NCI-H774 (cell line): ENCODE measurements at regions not wholly inside any gene's neighbourhood (a gene's known extent, or its start where the extent isn't known, plus 50 kb on each side); places are given as distances from the start of the nearest gene placed in this dataset.
"Not testable (repeated sequence)": the region's sequence is repeated elsewhere in the genome, so short reads cannot be mapped to it uniquely, and the experiment has no call there.

Source experiments
- DNase-seq: peaks from one replicate; lab custom pipeline; 2025; lab: John Stamatoyannopoulos, UW

DNA sequence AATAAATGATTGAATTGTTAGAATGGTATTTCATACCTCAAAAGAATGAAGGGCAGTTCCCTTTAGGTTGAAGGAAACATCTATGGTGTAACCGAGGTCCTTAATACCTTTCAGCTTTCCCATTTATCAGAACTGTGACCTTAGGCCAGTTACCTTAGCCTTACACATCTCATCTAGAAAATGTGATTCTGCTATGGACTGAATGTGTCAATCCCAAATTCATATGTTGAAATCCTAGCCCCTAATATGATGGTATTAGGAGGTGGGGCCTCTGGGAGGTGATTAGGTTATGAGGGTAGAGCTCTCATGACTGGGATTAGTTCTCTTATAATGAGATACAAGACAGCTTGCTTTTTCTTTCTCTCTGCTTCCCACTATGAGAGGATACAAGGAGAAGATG lies 441.9 kb downstream of the PLK2 start:
- DNase-seq = no peak

- no peak for DNase-seq
These were observed 443.0 kb downstream of the PLK2 start for GRCh38 chr5:58016877-58017276.

GRCh38 chr5:58016358-58016757 lies 443.5 kb downstream of the PLK2 start:
- DNase-seq = no peak

DNA sequence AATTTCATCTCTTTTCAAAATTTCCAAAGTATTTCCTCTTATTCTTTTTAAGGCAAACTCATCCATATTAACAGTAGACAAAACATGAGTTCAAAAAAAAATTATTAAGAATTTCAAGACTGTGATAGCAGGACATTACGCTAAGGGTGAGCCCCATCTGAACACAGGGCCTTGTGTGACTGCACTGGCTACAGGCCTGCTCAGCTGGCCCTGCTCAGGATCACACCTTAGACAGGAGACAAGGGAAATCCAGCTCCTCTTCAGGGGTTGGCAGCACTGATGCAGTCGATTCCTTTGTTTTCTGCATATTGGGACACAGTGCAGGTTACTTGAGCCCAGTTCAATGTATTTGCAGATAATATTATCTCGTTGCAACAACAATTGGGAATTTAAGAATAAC lies 444.7 kb downstream of the PLK2 start:
- DNase-seq = no peak

DNA sequence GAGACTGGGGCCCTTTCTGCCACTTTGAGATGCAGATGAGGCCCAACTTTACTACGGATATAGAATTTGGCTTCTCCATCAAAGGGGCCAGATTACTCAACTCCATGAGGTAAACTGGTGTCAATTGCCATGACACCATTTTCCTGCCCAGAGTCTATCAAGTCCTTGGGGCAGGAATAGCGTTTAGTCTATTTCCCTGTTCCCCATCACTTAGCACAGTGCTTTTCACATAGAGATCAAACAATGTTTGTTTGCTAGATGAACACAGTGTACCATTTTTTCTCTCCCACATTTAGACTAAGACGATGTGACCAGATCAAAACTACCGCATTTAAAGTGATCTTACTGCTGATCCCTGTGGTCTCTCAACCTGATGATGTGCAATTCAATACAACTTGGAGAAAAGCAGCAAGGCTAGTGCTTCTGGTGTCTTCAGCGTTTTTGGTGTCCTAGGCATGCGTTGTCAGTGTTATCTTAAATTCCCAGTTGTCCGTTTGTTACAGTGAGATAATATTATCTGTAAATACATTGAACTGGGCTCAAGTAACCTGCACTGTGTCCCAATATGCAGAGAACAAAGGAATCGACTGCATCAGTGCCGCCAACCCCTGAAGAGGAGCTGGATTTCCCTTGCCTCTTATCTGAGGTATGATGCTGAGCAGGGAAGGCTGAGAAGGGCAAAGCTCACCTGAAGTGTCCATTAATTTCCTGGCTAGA lies 446.2 kb downstream of the PLK2 start:
- DNase-seq = no peak

DNA sequence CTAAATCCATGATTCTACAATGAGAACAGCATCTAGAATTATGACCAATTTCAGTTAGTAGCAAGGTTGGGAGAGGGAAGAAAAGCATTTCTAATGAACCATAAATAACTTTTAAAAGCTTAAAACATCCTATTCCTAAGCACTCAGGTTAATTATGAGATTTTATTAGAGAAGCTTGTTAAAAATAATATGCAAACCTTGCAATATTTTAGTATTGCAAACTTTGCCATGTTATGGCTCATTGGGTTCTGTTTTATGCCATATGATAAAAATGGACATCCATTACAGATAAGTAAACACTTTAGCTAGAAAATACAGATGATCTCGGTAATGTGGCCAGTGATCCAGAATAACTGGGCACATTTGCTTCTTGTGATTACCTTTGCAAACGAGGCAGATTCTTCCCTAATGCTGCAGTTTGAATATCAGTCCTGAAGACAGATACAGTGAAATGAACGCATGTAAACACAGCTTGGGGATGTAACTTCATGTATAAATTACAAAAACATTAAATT lies 447.0 kb downstream of the PLK2 start:
- DNase-seq = no peak

GRCh38 chr5:58012102-58012501 lies 447.8 kb downstream of the PLK2 start:
- DNase-seq = no peak

- DNase-seq = no peak
These were observed 448.6 kb downstream of the PLK2 start for GRCh38 chr5:58011301-58011700.

GRCh38 chr5:58009754-58010153 lies 450.1 kb downstream of the PLK2 start:
- DNase-seq = no peak

- no peak for DNase-seq
These were observed 457.6 kb downstream of the PLK2 start for GRCh38 chr5:58002323-58002722.

- DNase-seq = no peak
These were observed 466.0 kb downstream of the PLK2 start for GRCh38 chr5:57993866-57994265.

- DNase-seq = no peak
These were observed 470.5 kb downstream of the PLK2 start for GRCh38 chr5:57989378-57989777.

- no peak for DNase-seq
These were observed 471.1 kb downstream of the PLK2 start for GRCh38 chr5:57988813-57989212.

GRCh38 chr5:57987552-57987951 lies 472.3 kb downstream of the PLK2 start:
- DNase-seq = no peak

GRCh38 chr5:57986761-57987341 lies 473.0 kb downstream of the PLK2 start:
- no peak for DNase-seq

DNA sequence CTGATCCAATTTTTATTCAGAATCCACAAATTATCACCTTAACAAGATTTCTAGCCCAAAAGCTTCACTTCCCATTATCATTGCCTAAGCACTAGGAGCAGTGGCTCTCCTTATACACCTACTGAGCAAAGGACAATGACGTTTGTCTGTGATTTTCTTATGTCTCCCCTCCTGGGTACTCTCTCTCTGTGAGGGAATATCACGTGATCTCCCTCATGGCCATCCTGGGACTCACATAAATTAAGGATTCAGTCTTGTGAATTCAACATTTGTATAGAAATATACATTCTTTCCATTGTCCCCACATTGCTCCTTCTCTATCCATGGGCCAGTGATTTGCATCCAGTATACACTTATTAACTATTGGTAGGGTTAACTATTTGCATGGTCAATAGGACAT lies 476.5 kb downstream of the PLK2 start:
- DNase-seq = no peak

DNA sequence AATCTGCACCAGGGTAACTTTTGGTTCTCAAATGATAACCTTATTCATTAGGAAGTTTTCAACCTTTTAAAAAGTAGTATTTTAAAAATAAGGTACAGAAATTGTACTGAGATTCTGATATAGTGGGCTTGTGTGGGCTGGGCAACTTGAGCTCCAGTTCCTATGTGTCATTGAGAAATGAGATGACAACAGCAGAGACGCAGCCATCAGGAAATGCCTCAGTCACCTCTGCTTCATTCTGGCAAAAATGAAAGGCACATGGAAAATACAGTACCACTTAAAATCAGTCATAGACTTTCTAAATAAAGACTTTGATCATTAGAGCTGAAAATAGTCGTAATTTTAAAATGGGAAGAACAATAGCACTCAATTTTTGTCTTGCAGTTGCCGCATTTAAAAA lies 480.2 kb downstream of the PLK2 start:
- no peak for DNase-seq

GRCh38 chr5:57976506-57976905 lies 483.4 kb downstream of the PLK2 start:
- no peak for DNase-seq

GRCh38 chr5:57972099-57972498 lies 487.8 kb downstream of the PLK2 start:
- not testable (repeated sequence) for DNase-seq

GRCh38 chr5:57960569-57960968 lies 478.0 kb upstream of the ACTBL2 start:
- no peak for DNase-seq

DNA sequence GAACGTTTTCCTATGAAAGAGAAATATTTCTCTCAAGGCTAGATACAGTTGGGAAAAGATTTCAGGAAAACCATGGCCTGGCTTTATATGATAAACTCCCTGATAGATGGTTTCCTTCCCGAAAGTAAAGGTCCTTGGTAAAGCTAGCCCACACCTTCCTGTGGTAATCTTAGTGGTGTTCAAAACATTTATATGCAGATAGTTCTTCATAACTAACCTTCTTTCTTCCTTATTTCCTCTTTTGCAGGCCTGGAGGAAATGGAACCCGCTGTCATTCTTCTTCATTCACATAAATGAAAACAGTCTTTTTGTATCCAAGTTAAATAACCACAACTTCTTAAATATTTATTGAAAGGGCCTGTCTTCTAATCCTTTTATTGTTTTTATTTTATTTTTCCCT lies 474.0 kb upstream of the ACTBL2 start:
- DNase-seq = no peak

- DNase-seq = no peak
These were observed 472.9 kb upstream of the ACTBL2 start for GRCh38 chr5:57955511-57955910.

GRCh38 chr5:57953792-57954191 lies 471.2 kb upstream of the ACTBL2 start:
- DNase-seq = no peak
